PC-3 (cell line): ENCODE measurements at regions not wholly inside any gene's neighbourhood (a gene's known extent, or its start where the extent isn't known, plus 50 kb on each side); places are given as distances from the start of the nearest gene placed in this dataset.

Experiments used
- CTCF ChIP-seq: fragments of 300-600 bp; sonication (generic); conservative IDR thresholded peaks from 2 replicates; pipeline ENCODE4 v1.5.1; 2017; ENCODE audit warnings: antibody characterized with exemption, low read depth, mild to moderate bottlenecking, low read length
- EZH2 ChIP-seq: fragments of 300-600 bp; sonication (generic); IDR thresholded peaks from one replicate; pipeline ENCODE4 v1.6.1; 2017; ENCODE audit warnings: antibody characterized with exemption, mild to moderate bottlenecking, low read length; ENCODE audit not compliant: unreplicated experiment
- EZH2phosphoT487 ChIP-seq: fragments of 300-600 bp; sonication (generic); IDR thresholded peaks from 2 replicates; pipeline ENCODE4 v1.6.1; 2018; ENCODE audit warnings: mild to moderate bottlenecking, antibody characterized with exemption, low read length, borderline replicate concordance

- TF ChIP-seq EZH2 (no peak), CTCF (no peak), EZH2phosphoT487 (no peak)
These were observed 51.4 kb upstream of the SEC61G start for GRCh38 chr7:54810401-54810800.
